Osteoblast (primary cell): ENCODE measurements at regions not wholly inside any gene's neighbourhood (a gene's known extent, or its start where the extent isn't known, plus 50 kb on each side); places are given as distances from the start of the nearest gene placed in this dataset.

ENCODE experiments used
- DNase-seq: peaks from one replicate; pipeline ENCODE4 v3.0.0; 2011; ENCODE audit warnings: low spot score, mixed read lengths; ENCODE audit not compliant: insufficient read length; ENCODE audit errors: missing footprints
- H2AFZ ChIP-seq: 2 replicates; pipeline ENCODE4 v1.6.0; 2011; ENCODE audit warnings: mild to moderate bottlenecking, low read length
- H3K27ac ChIP-seq: 2 replicates; pipeline ENCODE4 v1.5.1; 2011; ENCODE audit warnings: mild to moderate bottlenecking, low read depth, low read length, moderate library complexity
- H3K27me3 ChIP-seq: 2 replicates; pipeline ENCODE4 v1.6.0; 2012; ENCODE audit warnings: mild to moderate bottlenecking, control low read depth, inconsistent platforms, low read length, moderate library complexity; ENCODE audit not compliant: insufficient read depth
- H3K36me3 ChIP-seq: 2 replicates; pipeline ENCODE4 v1.5.1; 2011; ENCODE audit warnings: mild to moderate bottlenecking, low read length, control low read depth, moderate library complexity; ENCODE audit not compliant: insufficient read depth
- H3K4me1 ChIP-seq: 2 replicates; pipeline ENCODE4 v1.5.1; 2011; ENCODE audit warnings: mild to moderate bottlenecking, low read length, control low read depth, moderate library complexity; ENCODE audit not compliant: insufficient read depth
- H3K4me2 ChIP-seq: 2 replicates; pipeline ENCODE4 v1.6.0; 2011; ENCODE audit warnings: mild to moderate bottlenecking, low read length; ENCODE audit not compliant: insufficient read depth
- H3K4me3 ChIP-seq: fragments of 200-600 bp; sonication (generic); 3 replicates; pipeline ENCODE4 v1.5.1; 2012; ENCODE audit warnings: mild to moderate bottlenecking, low read length, inconsistent platforms; ENCODE audit not compliant: insufficient read depth
- H3K79me2 ChIP-seq: 2 replicates; pipeline ENCODE4 v1.6.0; 2012; ENCODE audit warnings: mild to moderate bottlenecking, low read length, control low read depth, inconsistent platforms; ENCODE audit not compliant: insufficient read depth
- H3K9me3 ChIP-seq: 2 replicates; pipeline ENCODE4 v1.5.1; 2011; ENCODE audit warnings: low read depth, low read length, control low read depth
- H4K20me1 ChIP-seq: 2 replicates; pipeline ENCODE4 v1.6.0; 2012; ENCODE audit warnings: mild to moderate bottlenecking, low read length, control low read depth; ENCODE audit not compliant: insufficient read depth
- CTCF ChIP-seq: IDR thresholded peaks from 2 replicates; pipeline ENCODE4 v1.5.1; 2011; ENCODE audit warnings: mild to moderate bottlenecking, low read depth, low read length, moderate library complexity; ENCODE audit errors: extremely low read depth

GRCh38 chr16:24427840-24428239, 111.5 kb upstream of the RBBP6 start:
- H3K27me3 ChIP-seq: no peaks in the 10 kb centered on the region
- no peaks in the 10 kb centered on the region for H4K20me1 ChIP-seq
- H3K27ac ChIP-seq: no peak overlapping the region
- H3K36me3 ChIP-seq: no peaks in the 10 kb centered on the region
- no peak overlapping the region for H3K4me2 ChIP-seq
- TF ChIP-seq CTCF: no peak
- H3K9me3 ChIP-seq: no peaks in the 10 kb centered on the region
- no peak overlapping the region for H3K4me3 ChIP-seq
- H3K4me1 ChIP-seq: no peaks in the 10 kb centered on the region
- no peak overlapping the region for H2AFZ ChIP-seq
- DNase-seq: no peak
- no peaks in the 10 kb centered on the region for H3K79me2 ChIP-seq

GRCh38 chr16:24428756-24429155, 110.6 kb upstream of the RBBP6 start:
- no peaks in the 10 kb centered on the region for H3K9me3 ChIP-seq

GRCh38 chr16:24430954-24431760, 108.2 kb upstream of the RBBP6 start:
- Histone ChIP-seq H2AFZ (no peak overlapping the region), H3K4me2 (no peak overlapping the region), H3K36me3 (no peaks in the 10 kb centered on the region), H3K27ac (no peak overlapping the region), H4K20me1 (no peaks in the 10 kb centered on the region), H3K4me1 (no peaks in the 10 kb centered on the region), H3K79me2 (no peaks in the 10 kb centered on the region), H3K9me3 (no peaks in the 10 kb centered on the region), H3K27me3 (no peaks in the 10 kb centered on the region), H3K4me3 (no peak overlapping the region)
- no peak for DNase-seq
- TF ChIP-seq CTCF: no peak

More at GRCh38 chr16:24428756-24429155, 110.6 kb upstream of the RBBP6 start:
- Histone ChIP-seq H3K27ac (no peak overlapping the region), H3K4me3 (no peak overlapping the region), H3K36me3 (no peaks in the 10 kb centered on the region), H3K4me1 (no peaks in the 10 kb centered on the region), H2AFZ (no peak overlapping the region), H4K20me1 (no peaks in the 10 kb centered on the region), H3K27me3 (no peaks in the 10 kb centered on the region), H3K4me2 (no peak overlapping the region), H3K79me2 (no peaks in the 10 kb centered on the region)
- TF ChIP-seq CTCF: no peak
- DNase-seq: no peak

- H3K9me3 ChIP-seq: no peaks in the 10 kb centered on the region
- TF ChIP-seq CTCF: no peak
- no peak overlapping the region for H2AFZ ChIP-seq
- no peak overlapping the region for H3K4me2 ChIP-seq
- H3K79me2 ChIP-seq: no peaks in the 10 kb centered on the region
- no peaks in the 10 kb centered on the region for H3K36me3 ChIP-seq
- no peaks in the 10 kb centered on the region for H4K20me1 ChIP-seq
- H3K27ac ChIP-seq: no peak overlapping the region
- no peak overlapping the region for H3K4me3 ChIP-seq
- no peak for DNase-seq
- H3K27me3 ChIP-seq: no peaks in the 10 kb centered on the region
- no peaks in the 10 kb centered on the region for H3K4me1 ChIP-seq
These were observed 105.7 kb upstream of the RBBP6 start for GRCh38 chr16:24433706-24434105.
